PFSK-1 (cell line): ENCODE measurements at regions not wholly inside any gene's neighbourhood (a gene's known extent, or its start where the extent isn't known, plus 50 kb on each side); places are given as distances from the start of the nearest gene placed in this dataset.

Experiments
- FOXP2 ChIP-seq: optimal IDR thresholded peaks from 2 replicates; pipeline ENCODE3; 2011; ENCODE audit warnings: borderline replicate concordance, control low read depth, inconsistent platforms; ENCODE audit not compliant: insufficient read depth; ENCODE audit errors: extremely low read length, extremely low read depth
- POLR2AphosphoS5 ChIP-seq: IDR thresholded peaks from 2 replicates; pipeline ENCODE4 v1.6.1; 2012; ENCODE audit warnings: low read depth, mild to moderate bottlenecking, control low read depth, low read length, moderate library complexity
- REST ChIP-seq, 2 experiments: IDR thresholded peaks; 2 replicates each; pipeline versions ENCODE4 v1.6.1 to v1.8.0; 2011 to 2012; ENCODE audit warnings: low read depth in 2 of 2, low read length in 2 of 2, control low read depth in 1 of 2, inconsistent platforms in 1 of 2, mild to moderate bottlenecking in 1 of 2, moderate library complexity in 1 of 2; ENCODE audit not compliant: insufficient read depth in 1 of 2
- SIN3A ChIP-seq: IDR thresholded peaks from 2 replicates; pipeline ENCODE4 v1.6.1; 2012; ENCODE audit warnings: mild to moderate bottlenecking, low read length, moderate library complexity, borderline replicate concordance; ENCODE audit not compliant: insufficient read depth
- TAF1 ChIP-seq: IDR thresholded peaks from 2 replicates; pipeline ENCODE4 v1.6.1; 2012; ENCODE audit warnings: low read length, control low read depth, borderline replicate concordance; ENCODE audit not compliant: insufficient read depth

DNA sequence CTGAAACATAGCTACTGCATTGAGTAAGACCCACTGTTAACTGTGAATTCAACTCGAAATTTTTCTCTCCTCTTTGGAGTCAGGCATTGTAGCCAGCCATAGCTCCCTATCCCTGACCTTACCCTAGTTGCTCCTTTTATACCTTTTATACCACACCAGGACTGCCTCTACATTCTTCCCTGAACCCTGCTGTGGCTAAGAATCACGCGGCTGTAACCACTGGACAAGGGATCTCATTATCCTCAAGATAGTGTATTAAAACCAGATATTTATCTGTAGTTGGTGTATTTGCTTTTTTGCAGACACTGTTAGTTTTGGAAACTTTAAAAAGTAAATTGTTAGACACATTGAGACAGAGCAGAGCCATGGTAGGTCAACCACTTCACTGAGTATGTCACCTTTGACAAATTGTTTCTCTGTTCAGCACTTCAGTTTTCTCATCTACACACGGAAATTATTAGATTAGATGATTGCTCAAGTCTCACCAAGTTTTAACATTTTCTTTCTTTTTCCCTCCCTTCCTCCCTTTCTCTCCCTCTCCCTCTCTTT is 136.5 kb upstream of the PRNP start:
- TF ChIP-seq REST (IDR thresholded peaks at IDR 0.05; ENCODE audit: insufficient read depth in 1 of 2, low read depth in 2 of 2, low read length in 2 of 2) (no peak), TAF1 (no peak), SIN3A (no peak), FOXP2 (no peak), POLR2AphosphoS5 (no peak)

DNA sequence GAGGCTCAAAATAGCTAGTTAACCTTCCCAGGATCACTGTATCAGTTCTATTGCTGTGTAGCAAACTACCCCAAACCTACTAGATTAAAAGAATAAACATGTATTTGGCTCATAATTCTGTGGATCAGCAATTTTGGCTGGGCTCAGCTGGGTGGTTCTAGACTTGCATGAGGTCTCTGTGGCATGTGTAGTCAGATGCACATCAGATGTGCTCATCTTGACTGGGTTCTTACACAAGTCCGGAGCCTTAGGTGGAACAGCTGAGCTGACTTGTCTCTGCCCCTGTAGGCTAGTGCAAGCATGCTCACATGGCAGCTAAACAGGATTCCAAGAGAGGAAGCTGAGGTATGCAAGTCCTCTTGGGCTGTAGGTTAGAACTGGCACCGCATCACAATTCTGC is 137.7 kb upstream of the PRNP start:
- TF ChIP-seq REST (IDR thresholded peaks at IDR 0.05; ENCODE audit: insufficient read depth in 1 of 2, low read depth in 2 of 2, low read length in 2 of 2), result no peak
- TF ChIP-seq SIN3A, result no peak
- TF ChIP-seq TAF1, result no peak
- TF ChIP-seq POLR2AphosphoS5, result no peak
- no peak for TF ChIP-seq FOXP2

DNA sequence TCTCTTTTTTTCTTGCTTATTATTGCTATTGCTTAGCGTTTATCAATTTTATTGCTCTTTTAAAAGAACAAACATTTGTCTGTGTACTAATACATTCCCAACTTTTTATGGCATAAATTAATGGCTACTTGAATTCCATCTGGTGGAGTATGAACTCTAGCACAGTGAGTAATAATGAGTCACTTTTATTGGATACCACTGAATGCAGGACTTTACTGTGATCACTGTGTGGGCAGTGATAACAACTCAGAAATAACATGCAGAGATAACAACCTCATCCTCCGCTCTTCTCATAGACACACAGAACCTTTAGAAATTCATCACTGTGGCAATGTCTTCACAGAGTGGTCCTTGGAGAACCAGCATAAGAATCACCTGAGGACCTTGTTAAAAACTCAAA is 139.5 kb upstream of the PRNP start:
- no peak for TF ChIP-seq POLR2AphosphoS5
- TF ChIP-seq FOXP2, result no peak
- no peak for TF ChIP-seq SIN3A
- TF ChIP-seq TAF1, result no peak
- TF ChIP-seq REST (IDR thresholded peaks at IDR 0.05; ENCODE audit: insufficient read depth in 1 of 2, low read depth in 2 of 2, low read length in 2 of 2), result no peak

- no peak for TF ChIP-seq FOXP2
- no peak for TF ChIP-seq SIN3A
- no peak for TF ChIP-seq REST (IDR thresholded peaks at IDR 0.05; ENCODE audit: insufficient read depth in 1 of 2, low read depth in 2 of 2, low read length in 2 of 2)
- TF ChIP-seq POLR2AphosphoS5, result no peak
- no peak for TF ChIP-seq TAF1
These were observed 139.9 kb upstream of the PRNP start for GRCh38 chr20:4546342-4546741.

DNA sequence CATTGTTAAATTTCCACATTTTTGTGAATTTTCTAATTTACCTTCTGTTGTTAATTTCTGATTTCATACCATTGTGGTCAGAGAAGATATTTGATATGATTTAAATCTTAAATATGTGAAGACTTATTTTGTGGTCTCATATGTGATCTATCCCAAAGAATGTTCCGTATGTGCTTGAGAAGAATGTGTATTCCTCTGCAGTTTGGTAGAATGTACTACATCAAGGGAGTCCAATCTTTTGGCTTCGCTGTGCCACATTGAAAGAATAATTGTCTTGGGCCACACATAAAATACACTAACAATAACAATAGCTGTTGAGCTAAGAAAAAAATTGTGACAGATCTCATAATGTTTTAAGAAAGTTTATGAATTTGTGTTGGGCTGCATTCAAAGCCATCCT is 140.7 kb upstream of the PRNP start:
- TF ChIP-seq SIN3A (no peak), POLR2AphosphoS5 (no peak), FOXP2 (no peak), REST (IDR thresholded peaks at IDR 0.05; ENCODE audit: insufficient read depth in 1 of 2, low read depth in 2 of 2, low read length in 2 of 2) (no peak), TAF1 (no peak)
